ENCODE measurements at regions not wholly inside any gene's neighbourhood (a gene's known extent, or its start where the extent isn't known, plus 50 kb on each side); places are given as distances from the start of the nearest gene placed in this dataset.
"Not testable (repeated sequence)": the region's sequence is repeated elsewhere in the genome, so short reads cannot be mapped to it uniquely, and the experiment has no call there.

DNA sequence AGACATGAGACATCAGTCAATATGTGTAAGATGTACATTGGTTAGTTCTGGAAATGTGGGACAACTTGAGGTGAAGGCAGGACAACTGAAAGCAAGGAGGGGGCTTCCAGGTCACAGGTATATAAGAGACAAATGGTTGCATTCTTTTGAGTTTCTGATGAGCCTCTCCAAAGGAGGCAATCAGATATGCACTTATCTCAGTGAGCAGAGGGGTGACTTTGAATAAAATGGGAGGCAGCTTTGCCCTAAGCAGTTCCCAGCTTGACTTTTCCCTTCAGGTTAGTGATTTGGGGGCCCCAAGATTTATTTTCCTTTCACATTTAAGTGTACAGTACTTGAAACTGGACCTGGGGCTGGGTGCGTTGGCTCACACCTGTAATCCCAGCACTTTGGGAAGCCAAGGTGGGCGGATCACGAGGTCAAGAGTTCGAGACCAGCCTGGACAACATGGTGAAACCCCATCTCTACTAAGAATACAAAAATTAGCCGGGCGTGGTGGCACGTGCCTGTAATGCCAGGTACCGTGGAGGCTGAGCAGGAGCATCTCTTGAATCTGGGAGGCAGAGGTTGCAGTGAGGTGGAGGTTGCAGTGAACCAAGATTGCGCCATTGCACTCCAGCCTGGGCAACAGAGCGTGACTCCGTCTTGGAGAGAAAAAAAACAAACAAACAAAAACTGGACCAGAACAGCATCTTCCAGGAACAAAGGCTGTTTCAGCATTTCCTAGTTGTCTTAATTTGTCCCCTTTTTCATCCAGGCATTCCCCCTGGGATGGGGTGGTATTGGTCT is 130.9 kb upstream of the ZNF746 start:
- DNase-seq, result not testable (repeated sequence)

DNA sequence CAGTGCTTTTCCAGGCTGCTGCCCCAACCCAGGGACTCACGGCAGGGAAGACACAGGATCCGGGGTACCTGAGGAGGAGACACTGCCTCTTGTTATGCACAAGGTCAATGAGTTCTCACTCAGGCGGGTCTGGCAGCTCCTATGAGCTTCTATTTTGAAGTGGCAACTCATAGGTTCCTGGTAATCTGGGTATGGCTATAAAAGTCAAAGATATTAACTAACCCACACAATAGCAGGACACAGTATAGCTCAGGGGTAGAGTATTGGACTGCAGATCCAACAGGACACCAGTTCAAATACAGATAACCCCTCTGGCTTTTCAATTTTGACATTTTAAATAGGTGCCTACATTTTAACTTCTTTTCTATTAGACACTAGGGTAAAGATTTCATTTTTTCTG is 130.3 kb upstream of the ZNF746 start:
- no peak for DNase-seq

DNA sequence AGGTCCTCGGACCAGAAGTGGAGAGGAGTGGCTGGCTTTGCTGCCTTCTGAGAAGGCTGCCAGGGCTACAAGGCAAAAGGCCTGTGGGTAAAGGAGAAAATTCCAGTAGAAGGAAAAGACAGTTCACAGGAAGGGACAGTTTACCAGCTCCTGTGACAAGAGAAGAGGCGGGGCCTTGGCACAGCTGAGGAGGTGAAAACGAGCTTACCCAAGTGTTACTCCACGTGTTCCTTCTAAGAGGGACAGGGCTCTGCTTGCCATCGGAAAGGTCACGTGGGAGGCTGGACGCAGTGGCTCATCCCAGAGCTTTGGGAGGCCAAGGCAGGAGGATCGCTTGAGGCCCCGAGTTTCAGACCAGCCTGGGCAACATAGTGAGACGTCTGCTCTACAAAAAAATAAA is 129.4 kb upstream of the ZNF746 start:
- no peak for DNase-seq

DNA sequence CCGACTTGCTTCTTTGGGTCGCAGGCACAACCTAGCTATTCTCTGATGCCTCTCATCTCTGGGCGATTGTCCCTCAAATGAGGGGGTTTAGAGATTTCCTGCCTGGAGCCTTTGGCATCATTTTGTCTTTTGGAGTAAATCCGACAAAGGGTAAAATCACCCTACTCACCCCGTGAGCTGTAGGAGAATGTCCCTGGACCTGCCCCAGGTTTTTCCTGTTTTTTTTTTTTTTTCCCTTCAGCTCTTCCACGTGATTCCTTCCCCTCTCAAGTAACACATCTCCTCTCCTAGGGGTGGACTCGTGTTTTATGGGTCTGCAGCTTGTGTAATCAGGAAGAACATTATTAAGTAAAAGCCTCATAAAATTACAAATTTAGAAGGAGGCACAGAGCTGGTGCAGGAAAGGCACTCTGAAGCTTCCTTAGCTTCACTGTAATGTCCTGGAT is 128.4 kb upstream of the ZNF746 start:
- DNase-seq, result no peak

DNA sequence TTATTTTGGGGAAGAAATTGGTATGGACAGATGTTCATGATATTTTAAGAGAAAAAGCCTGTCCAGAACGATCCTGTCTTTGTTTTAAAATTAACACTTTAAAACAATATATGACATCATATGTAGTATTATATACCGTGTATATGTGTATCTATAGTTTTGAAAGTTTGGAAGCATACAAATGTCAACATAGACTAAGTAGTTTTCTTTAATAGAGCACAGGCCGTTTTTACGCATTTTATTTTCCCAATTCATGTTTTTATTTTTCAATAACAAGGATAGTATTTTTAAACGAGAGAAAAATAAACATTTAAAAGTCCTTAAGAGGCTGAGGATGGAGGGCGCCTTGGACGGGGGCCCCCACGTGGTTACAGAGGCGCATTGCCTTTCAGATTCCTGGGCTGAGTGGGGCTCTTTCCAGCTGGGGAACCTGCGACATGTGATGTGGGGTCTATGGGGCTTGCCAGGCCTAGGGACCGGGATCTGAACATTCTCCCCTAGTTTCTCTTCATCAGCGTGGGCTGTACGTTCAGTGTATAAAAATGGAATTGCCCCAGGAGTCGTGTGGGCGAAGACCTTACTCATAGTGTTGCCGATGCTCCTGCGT is 127.8 kb upstream of the ZNF746 start:
- peak; percentile 78 for DNase-seq

DNA sequence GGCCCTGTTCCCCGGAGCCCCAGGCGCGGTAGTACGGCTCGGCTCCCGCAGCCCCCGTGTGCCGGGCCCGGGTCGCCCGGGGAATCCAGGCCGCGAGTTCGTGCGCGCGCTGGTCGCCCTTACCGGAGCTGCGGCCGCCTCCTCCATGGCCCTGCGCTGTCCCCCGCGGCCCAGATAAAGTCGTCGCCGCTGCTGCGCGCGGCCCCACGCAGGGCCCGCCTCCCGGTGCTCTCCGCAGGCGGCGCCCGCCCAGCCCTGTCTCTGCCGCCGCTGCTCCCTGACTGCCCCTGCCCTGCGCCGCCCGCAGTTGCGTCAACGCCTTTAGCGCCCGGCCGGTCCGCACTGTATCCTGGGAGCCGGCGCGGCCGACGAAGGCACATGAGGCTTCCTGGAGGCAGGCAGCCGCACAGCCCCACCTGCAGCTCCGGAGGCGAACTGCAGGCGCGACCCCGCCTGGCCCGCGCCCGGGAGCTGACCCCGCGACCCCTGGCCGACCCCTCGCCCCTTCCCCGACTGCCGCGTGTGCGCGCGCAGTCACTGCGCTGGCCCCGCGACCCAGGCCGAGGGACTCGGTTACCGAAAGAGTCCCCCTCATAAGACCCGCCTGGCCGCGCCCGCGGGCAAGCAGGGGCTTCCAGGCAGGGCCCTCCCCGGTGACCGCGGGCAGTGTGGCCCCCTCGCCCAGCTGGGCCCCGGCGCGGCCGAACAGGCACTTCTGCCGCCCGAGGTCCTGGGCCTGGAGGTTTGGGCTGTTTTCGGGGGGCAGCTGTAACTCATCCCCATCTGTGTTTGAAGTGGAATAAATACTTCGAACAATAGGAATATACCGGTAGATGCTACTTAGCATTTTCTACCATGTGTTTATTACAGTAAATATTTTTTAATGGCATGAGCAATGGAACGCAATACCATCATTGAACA is 127.1 kb upstream of the ZNF746 start:
- DNase-seq, result peak; percentile 92

DNA sequence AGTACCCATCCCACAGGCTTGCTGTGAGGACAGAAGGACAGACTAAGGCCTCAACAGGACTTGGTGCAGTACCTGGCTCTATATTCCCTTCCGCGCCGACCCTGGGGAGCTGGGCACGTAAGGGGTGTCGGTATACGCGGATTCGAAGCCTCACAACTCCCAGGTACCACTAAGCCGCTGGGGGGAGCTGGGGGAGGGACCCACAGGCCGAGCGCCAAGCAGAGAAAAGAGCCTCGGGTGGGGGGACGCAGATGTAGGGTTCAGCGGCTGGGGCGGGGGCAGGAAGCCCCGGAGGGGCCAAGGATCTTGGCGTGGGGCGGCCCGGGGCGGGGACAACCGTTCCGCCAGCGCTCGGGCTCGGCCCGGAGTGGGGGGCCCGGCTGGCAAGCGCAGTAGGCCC is 126.4 kb upstream of the ZNF746 start:
- DNase-seq, result peak; percentile 55

DNA sequence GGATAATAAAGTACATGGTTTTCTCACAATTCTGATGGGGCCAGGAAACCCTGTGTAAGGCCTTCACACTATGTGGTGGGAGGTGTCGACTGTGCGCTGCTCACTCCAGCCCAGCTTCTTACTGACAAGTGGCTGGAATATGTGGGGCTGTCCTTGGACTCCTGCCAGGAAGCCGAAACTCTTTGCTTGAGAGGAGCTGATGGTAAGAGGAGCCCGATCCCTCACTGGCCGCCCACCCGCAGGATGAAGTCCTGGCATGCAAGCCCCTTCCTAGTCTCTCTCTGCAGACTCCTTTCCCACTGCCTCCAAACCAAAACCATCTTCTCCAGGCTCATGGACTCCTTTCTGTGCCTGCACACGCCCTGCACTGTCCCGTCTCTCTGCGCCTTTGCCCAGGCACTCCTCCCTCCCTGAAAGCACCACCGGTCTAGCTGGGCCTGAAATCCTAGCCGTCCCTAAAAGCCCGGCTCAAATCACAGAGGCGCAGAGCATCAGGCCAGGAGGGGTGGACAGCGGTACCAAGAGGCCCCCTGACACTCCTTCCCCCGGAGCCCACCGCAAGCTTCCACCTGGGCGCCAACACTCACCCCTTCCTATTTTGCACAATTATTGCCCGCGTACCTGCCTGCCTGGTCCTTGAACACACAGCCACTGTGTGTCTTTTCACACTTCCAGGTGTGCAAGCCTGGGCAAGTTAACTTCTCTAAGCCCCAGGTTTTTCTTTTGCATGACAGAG is 125.8 kb upstream of the ZNF746 start:
- peak; percentile 68 for DNase-seq

DNA sequence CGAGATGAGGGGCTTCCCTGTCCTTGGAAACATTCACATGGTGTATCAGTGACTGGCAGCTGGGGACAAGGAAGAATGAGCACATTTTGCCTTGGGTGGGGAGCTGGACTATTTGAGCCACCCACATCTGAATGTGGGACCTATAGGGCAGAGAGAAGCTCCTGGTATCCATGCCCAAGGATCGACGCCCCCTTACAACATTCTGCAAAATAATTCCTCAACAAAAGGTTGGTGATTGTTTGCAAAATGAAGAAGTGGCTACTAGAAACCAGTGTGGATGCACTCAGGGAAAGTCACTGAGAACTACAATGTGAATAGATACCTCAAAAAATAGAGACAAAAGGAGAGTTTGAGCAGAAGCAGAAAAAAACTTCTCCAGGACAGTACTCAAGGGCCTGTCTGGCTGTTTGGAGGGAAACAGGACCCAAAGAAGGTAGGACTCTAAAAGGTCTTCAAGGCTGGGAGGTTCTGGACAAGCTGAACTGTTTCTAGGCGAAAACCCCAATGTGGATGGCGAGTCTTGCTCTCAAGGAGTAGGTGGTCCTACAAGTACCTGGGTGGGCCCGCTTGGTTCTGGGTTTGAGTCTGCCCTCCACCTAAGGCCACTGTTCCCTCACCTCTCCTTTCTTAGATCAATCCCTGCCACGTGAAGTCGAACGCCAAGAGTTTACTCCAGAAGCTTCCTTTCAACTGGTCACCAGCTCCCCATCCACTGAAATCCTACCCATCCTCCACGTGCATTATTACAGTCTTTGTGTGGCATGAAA is 125.0 kb upstream of the ZNF746 start:
- no peak for DNase-seq

DNA sequence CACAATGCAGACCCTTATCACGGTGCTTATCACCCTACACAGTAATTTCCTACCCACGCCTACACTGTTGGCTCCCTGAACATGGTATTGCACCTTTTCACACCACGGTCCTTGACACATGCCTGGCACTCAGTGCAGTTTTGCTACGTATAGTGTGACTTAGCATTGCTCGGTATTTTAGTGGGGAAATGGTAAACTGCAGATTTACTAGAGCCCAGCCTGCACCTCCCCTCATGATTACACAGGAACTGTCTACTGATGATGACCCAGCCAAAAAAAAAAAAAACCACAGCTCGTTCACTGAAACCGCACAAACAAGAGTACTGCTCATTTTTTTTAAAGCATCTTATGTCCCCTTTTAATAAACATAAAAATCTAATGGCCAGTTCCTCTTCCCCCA is 124.2 kb upstream of the ZNF746 start:
- DNase-seq, result no peak

DNA sequence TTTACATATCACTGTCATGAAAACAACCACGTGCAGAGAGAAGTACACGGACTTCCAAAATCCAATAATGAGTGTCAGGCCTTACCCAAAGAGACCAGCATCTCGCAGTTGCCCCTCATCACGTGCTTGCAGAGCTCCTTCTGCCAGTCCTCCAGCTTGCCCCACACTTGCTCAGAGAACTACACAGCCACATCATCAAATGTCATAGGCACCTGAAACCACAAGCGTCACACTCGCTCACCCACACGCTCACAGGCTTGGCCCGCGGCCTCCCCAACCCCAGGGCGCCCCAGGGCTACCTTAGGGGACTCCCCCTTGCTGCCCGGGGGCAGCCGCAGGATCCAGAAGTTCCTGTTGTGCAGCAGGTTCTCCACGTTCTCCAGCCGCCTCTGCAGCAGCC is 123.4 kb upstream of the ZNF746 start:
- DNase-seq, result no peak

DNA sequence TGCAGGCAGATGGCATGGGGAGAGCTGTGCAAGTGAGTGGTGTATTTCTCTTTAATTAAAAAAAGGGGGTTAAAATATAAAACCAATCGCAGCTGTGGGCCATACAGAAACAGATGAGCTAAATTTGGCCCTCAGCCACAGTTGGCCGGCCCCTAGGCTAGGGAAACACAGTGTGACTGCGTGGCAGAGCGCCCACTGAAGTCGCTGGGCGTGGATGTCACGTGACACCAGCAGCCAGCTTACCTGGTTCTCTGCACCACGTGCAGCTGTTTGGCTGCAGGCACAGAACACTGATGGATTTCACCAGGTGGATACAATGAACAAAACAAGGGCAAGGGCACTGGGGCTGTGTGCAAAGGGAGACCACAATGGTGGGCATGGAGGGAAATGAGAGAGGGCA is 119.3 kb upstream of the ZNF746 start:
- DNase-seq, result no peak

DNA sequence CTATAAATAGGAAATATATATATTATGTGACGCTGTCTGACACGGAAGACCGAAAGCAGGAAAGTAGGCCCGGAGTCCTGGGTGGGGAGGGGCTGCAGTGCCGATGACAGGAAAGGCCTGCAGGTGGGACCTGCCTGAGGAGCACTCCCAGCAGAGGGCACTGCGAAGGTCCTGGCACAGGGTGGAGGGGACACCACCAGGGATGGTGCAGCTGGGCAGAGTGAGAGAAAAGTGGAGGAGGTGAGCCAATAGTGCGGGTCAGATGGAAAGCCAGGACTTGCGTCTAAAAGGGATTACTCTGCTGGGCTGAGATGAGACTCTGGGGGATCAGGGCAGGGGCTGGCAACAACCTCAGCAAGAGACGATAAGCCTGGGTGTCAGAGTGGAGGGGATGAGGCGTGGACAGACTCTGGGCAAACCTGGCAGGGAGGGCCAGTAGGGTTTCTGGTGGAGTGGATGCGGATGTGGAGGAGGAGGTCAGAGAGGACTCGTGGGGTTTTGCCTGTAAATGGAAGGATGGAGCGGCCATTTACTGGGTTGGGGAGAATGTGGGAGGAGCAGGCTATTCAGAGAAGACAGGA is 118.2 kb upstream of the ZNF746 start:
- DNase-seq, result no peak

DNA sequence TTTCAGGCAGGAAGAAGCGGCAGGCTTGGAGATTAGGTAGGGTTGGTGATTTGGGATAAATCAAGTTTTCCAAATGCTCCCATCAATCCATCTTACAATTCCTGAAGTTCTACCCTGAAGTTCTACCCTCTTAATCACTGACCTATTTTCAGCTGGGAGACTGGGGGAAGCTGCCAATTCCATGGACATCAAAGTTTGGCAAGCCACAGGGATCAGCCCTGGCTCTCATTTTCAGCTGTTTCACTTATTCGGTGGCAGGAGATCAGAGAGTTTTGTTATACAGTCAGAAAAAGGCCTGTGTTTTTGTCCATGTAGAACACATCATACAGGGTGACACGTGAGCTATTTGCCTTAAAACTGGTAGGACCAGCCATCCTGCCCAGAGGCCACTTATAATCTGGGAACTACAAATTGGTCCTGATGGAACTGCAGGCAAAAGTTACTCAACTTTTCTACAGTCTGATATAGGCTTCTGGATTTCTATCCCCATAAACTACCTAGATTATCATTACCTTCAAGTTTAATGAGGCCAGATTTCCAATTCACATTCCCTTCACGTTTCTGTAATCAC is 112.9 kb upstream of the ZNF746 start:
- DNase-seq, result no peak

DNA sequence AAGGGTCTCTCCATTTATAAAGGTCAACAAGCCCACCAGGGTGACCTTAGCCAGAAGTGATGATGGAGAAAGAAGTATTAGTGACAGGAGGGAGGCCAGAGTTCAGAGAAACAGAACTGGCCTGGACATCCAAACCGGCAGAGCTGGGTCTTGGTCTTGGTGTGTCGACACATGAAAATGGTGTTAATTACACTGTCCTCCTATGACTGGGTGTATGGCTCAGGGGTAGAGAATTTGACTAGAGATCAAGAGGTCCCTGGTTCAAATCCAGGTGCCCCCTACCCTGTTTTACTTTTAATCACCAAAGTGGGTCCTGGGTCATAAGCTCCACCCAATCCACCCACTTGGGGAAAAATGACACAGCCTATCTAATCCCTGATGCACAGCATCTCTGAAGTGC is 110.6 kb upstream of the ZNF746 start:
- no peak for DNase-seq

DNA sequence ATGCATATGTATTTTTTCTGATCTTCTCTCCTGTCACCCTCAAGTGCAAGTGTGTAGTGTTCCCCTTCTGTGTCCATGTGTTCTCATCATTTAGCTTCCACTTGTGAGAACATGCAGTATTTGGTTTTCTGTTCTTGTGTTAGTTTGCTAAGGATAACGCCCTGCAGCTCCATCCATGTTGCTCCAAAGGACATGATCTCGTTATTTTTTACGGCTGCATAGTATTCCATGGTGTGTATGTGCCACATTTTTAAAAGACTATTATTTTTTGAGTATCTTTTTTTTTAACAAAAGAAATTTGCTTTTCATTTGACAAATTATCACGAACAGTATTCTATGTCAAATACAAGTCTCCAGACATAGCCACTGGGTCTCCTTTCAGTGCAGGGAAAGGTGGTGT is 110.1 kb upstream of the ZNF746 start:
- no peak for DNase-seq

DNA sequence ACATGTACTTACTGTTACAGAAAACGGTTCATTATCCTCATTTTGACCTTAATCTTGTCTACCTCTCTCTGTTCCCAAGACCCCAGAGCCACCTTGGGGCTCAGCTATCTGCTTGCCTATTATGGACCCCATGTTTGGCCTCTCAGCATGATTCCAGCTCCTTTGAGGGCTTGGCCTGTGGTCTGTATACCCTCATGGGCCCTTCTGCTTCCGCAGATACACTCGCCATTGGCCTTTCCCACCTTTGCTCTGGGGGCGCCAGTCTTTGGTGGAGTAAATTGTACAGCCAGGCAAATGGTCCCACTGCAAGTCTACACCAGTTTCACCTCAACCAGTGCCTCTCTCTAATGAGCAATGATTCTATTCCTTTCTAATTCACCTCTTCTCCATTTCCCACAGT is 109.2 kb upstream of the ZNF746 start:
- DNase-seq, result no peak

DNA sequence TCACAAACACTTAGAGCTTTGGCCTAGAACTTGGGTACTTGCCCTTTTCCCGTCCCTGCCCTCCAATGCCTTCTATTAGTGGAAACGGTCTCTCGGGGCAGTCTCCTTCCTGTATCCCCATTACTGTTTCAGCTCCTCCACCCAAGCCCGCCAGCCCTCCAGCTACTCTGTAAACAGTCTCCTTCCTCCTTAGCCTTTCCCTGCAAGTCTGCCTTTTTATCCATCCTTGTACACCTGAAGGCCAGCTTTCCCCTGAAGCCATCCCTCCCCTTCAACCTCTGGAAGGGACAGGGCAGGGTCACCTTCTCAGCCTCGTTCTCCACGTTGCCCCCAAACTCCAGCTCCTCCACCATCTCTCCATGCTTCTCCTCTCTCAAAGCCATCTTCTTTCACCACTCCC is 108.1 kb upstream of the ZNF746 start:
- DNase-seq, result no peak

DNA sequence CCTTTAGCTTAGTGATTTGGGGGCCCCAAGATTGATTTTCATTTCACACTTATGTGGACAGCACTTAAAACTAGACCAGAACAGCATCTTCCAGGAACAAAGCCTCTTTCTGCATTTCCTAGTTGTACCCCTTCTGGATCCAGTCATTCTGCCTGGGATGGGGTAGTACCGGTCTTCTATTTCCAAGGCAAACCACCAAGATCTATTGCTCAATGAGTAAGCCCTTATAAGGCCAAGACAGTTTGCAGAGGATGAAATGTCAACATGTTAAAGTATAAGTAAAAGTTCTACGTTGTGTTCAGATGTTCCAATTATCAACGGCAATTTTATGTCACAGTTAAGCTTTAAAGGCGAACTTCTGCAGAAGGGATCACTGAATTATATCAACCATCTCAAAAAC is 106.9 kb upstream of the ZNF746 start:
- no peak for DNase-seq

DNA sequence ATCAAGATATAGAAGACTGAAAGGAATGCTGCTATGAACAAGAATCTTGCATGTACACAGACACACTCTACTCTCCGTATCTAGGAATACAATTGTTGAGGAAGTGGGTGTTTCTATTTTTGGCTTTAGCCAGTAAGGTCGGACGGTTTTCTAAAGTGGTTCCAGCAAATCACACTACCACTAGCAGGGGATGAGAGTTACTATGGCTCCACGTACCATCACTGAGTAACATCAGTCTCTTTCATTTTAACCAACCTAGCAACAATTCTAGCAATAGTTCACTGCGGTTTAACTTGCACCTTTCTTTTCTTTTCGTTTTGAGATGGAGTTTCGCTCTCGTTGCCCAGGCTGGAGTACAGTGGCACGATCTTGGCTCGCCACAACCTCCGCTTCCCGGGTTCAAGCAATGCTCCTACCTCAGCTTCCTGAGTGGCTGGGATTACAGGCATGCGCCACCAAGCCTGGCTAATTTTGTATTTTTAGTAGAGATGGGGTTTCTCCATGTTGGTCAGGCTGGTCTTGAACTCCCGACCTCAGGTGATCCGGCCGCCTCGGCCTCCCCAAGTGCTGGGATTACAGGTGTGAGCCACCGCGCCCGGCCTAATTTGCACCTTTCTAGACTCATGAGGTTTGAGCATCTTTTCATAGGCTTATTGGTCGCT is 103.2 kb upstream of the ZNF746 start:
- not testable (repeated sequence) for DNase-seq
